Upper lobe of right lung (tissue), 1 donor: ENCODE measurements at regions not wholly inside any gene's neighbourhood (a gene's known extent, or its start where the extent isn't known, plus 50 kb on each side); places are given as distances from the start of the nearest gene placed in this dataset.

ENCODE experiments used
- ATAC-seq: fragments of 200-7000 bp; cut with Tn5 transposase; one replicate; pipeline ENCODE4 v1.9.1; 2020; ENCODE audit warnings: mild to moderate bottlenecking, moderate library complexity
- DNase-seq: peaks from one replicate; pipeline ENCODE4 v3.0.0-alpha.2; 2020
- H3K27ac ChIP-seq: fragments of 200-600 bp; one replicate; pipeline ENCODE4 v1.8.0; 2022
- H3K27me3 ChIP-seq: fragments of 200-600 bp; one replicate; pipeline ENCODE4 v1.8.0; 2022; ENCODE audit warnings: mild to moderate bottlenecking
- H3K36me3 ChIP-seq: fragments of 200-600 bp; one replicate; pipeline ENCODE4 v1.8.0; 2022
- H3K4me1 ChIP-seq: fragments of 200-600 bp; one replicate; pipeline ENCODE4 v1.8.0; 2022
- H3K4me3 ChIP-seq: fragments of 200-600 bp; one replicate; pipeline ENCODE4 v1.8.0; 2022; ENCODE audit warnings: mild to moderate bottlenecking
- H3K9me3 ChIP-seq: fragments of 200-600 bp; one replicate; pipeline ENCODE4 v1.8.0; 2022
- intact Hi-C: fragments of 100-400 bp; cut with DNase I; formaldehyde crosslinking; loops from one replicate; pipeline ENCODE4 v1.11.0; 2022
- TF ChIP-seq, protein P1 (sequence below): fragments of 200-600 bp; IDR thresholded peaks from one replicate; pipeline ENCODE4 v1.8.0; 2022; ENCODE audit warnings: antibody characterized with exemption
- donor health status: DM: no; HTN: yes; CAD: no; lungs with severe emphysema.

DNA sequence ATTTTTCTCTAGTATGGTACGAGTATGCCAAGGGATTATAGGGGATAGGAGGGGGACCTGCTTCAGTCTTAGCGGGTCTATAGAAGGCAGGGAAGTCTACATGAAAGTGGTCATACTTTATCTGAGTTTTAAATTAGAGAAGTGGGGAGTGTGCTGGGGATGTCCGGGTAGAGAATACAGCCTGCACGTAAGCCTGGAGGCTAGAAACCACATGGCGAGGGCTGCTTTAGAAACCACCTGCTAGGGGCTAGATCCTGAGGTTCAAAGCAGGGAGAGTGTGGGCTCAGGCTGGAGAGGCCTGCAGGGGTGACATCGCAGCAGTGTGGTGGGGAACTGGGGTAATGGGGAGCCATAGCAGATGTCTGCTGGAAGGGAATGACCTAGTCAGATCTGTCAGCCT, 85.2 kb downstream of the VEGFA start:
- H3K36me3 ChIP-seq, result no peaks in the 10 kb centered on the region
- H3K27ac ChIP-seq, result no peak overlapping the region
- TF ChIP-seq, protein P1, sequence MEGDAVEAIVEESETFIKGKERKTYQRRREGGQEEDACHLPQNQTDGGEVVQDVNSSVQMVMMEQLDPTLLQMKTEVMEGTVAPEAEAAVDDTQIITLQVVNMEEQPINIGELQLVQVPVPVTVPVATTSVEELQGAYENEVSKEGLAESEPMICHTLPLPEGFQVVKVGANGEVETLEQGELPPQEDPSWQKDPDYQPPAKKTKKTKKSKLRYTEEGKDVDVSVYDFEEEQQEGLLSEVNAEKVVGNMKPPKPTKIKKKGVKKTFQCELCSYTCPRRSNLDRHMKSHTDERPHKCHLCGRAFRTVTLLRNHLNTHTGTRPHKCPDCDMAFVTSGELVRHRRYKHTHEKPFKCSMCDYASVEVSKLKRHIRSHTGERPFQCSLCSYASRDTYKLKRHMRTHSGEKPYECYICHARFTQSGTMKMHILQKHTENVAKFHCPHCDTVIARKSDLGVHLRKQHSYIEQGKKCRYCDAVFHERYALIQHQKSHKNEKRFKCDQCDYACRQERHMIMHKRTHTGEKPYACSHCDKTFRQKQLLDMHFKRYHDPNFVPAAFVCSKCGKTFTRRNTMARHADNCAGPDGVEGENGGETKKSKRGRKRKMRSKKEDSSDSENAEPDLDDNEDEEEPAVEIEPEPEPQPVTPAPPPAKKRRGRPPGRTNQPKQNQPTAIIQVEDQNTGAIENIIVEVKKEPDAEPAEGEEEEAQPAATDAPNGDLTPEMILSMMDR, result no peak
- ATAC-seq, result no peak
- DNase-seq, result peak; percentile 26
- H3K4me3 ChIP-seq, result no peak overlapping the region
- intact Hi-C loops, result no loop called here
- no peaks in the 10 kb centered on the region for H3K27me3 ChIP-seq
- no peaks in the 10 kb centered on the region for H3K9me3 ChIP-seq
- no peaks in the 10 kb centered on the region for H3K4me1 ChIP-seq

DNA sequence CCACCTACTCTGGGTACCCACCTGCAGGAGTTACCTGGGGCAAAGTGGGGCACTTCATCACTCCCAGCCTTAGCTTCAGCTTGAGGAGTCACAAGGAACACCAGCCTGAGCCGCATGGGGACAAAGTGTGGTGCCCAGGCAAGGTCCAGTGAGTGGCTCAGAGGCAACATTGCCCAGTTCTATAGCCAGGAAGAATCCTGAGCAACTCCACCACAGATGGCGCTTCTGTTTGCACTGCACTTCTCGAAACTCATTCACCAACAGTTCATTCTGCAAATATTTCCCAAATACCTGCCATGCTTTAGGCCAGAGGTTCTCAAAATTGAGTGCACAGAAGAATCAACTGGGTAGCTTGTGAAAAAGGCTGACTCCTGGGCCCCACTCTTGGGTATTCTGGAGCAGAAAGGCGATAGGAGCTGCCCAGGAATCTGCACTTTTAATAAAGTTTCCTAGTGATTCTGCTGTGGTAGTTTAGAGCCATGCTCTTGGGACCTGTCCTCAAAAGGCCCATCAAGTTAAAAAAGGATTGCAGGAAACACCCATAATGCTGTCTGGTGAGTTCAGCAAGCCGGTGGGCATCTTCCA, 83.1 kb downstream of the VEGFA start:
- H3K9me3 ChIP-seq, result no peaks in the 10 kb centered on the region
- H3K4me1 ChIP-seq, result no peaks in the 10 kb centered on the region
- no peaks in the 10 kb centered on the region for H3K27me3 ChIP-seq
- DNase-seq (peak; percentile 62), ATAC-seq (peak; percentile 67)
- no peak overlapping the region for H3K27ac ChIP-seq
- H3K36me3 ChIP-seq, result no peaks in the 10 kb centered on the region
- TF ChIP-seq, protein P1, result no peak
- intact Hi-C loops, result no loop called here
- no peak overlapping the region for H3K4me3 ChIP-seq

- Histone ChIP-seq H3K27ac (peak overlapping the region; percentile 24), H3K36me3 (no peaks in the 10 kb centered on the region), H3K4me3 (no peak overlapping the region), H3K9me3 (no peaks in the 10 kb centered on the region), H3K27me3 (no peaks in the 10 kb centered on the region), H3K4me1 (no peaks in the 10 kb centered on the region)
- DNase-seq (no peak), ATAC-seq (no peak)
- TF ChIP-seq, protein P1, result no peak
- intact Hi-C loops, result no loop called here
Observed at GRCh38 chr6:43852350-43852864, 82.4 kb downstream of the VEGFA start.

GRCh38 chr6:43851204-43851865, 81.3 kb downstream of the VEGFA start:
- Histone ChIP-seq H3K4me3 (no peak overlapping the region), H3K27me3 (no peaks in the 10 kb centered on the region), H3K4me1 (no peaks in the 10 kb centered on the region), H3K27ac (no peak overlapping the region), H3K36me3 (no peaks in the 10 kb centered on the region), H3K9me3 (no peaks in the 10 kb centered on the region)
- TF ChIP-seq, protein P1, result no peak
- peak; percentile 75 for ATAC-seq
- intact Hi-C loops, result no loop called here
- DNase-seq, result peak; percentile 67

DNA sequence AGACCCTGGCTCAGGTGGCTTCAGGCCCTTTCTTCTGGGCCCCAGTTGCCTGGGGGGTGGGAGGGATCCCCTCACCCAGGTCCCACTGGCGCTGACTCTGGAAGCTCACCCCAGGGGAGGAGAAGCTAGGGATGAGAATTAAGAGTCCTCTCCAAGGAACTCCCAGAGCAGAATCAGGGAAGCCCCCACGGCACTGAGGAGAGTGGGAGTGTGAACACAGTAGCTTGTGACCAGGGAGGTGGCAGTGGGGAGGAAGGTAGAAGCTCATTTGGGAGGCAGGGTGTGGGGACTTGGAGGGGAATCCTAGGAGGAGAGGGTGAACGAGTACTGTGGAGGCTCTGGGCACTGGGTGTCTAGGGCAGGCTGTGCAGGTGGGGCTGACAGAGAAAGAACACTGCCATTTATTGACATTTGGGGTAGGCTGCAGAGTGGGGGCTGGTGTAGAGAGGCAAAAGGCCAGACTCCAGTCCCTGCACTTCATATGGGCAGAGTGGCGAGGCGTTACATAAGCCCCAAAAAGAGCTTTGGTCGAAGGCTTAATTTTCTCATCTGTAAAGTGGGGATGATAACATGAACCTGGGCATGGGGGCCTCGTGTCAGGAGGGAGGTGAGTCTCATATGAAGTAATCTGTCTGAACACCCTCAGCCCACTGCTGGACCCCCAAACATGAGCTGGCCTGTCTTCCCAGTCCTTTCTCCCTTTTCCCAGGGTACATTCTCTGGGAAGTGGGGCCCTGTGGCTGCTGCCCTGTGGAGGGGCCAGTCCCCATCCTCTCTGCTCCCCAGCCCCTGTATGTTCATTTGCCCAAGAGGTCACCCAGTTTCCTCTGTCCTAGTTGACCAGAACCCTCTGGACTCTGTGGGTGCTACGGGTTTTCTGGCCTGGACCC, 80.5 kb downstream of the VEGFA start:
- DNase-seq (peak; percentile 44), ATAC-seq (no peak)
- Histone ChIP-seq H3K4me1 (no peaks in the 10 kb centered on the region), H3K27ac (no peak overlapping the region), H3K9me3 (no peaks in the 10 kb centered on the region), H3K4me3 (no peak overlapping the region), H3K36me3 (no peaks in the 10 kb centered on the region), H3K27me3 (no peaks in the 10 kb centered on the region)
- TF ChIP-seq, protein P1, result no peak
- intact Hi-C loops, result no loop called here
